ENCODE measurements at regions not wholly inside any gene's neighbourhood (a gene's known extent, or its start where the extent isn't known, plus 50 kb on each side); places are given as distances from the start of the nearest gene placed in this dataset.

GRCh38 chr1:57986432-57986831 lies 560.1 kb downstream of the OMA1 start:
- DNase-seq: no peak
- H3K9me3 ChIP-seq (ENCODE audit: insufficient read depth, low read depth): no peaks in the 10 kb centered on the region
- no peak overlapping the region for H3K4me2 ChIP-seq
- no peaks in the 10 kb centered on the region for H3K4me1 ChIP-seq (replicated peaks; ENCODE audit: insufficient read depth)
- no peaks in the 10 kb centered on the region for H3K36me3 ChIP-seq (ENCODE audit: low read depth)
- H3K27ac ChIP-seq: no peak overlapping the region
- H3K4me3 ChIP-seq: no peak overlapping the region
- no TSS peak for BruUV-seq (replicated peaks)
- CTCF ChIA-PET: no interaction called here
- H3K27me3 ChIP-seq (ENCODE audit: insufficient read depth, low read depth): peaks cover 8% of the 10 kb centered on the region; the same call in 1 of the 2 replicates
- no peaks in the 10 kb centered on the region for H3F3A ChIP-seq (ENCODE audit: insufficient read depth, low read depth)
- POLR2A ChIA-PET (ENCODE audit: unreplicated experiment): no interaction called here
- intact Hi-C loops (cut with micrococcal nuclease; ENCODE audit: unreplicated experiment): no loop called here
- H3K9me2 ChIP-seq (ENCODE audit: insufficient read depth): no peaks in the 10 kb centered on the region
- TF ChIP-seq EZH2 (IDR thresholded peaks at IDR 0.05; ENCODE audit: low read depth) (no peak), CTCF (conservative IDR thresholded peaks at IDR 0.05) (no peak)
- H3K79me2 ChIP-seq (ENCODE audit: low read depth): no peaks in the 10 kb centered on the region
- no peaks in the 10 kb centered on the region for H4K20me1 ChIP-seq (ENCODE audit: insufficient read depth)
- no peak overlapping the region for H2AFZ ChIP-seq

- H3K79me2 ChIP-seq (ENCODE audit: low read depth): no peaks in the 10 kb centered on the region
- H3K4me1 ChIP-seq (replicated peaks; ENCODE audit: insufficient read depth): no peaks in the 10 kb centered on the region
- no peaks in the 10 kb centered on the region for H3K36me3 ChIP-seq (ENCODE audit: low read depth)
- H3K4me2 ChIP-seq: no peak overlapping the region
- ChIA-PET CTCF (no interaction called here), POLR2A (ENCODE audit: unreplicated experiment) (no interaction called here)
- H2AFZ ChIP-seq: no peak overlapping the region
- H3K27ac ChIP-seq: no peak overlapping the region
- intact Hi-C loops (cut with micrococcal nuclease; ENCODE audit: unreplicated experiment): no loop called here
- TF ChIP-seq CTCF (conservative IDR thresholded peaks at IDR 0.05) (no peak), EZH2 (IDR thresholded peaks at IDR 0.05; ENCODE audit: low read depth) (no peak)
- H3K9me3 ChIP-seq (ENCODE audit: insufficient read depth, low read depth): no peaks in the 10 kb centered on the region
- no peaks in the 10 kb centered on the region for H3F3A ChIP-seq (ENCODE audit: insufficient read depth, low read depth)
- peaks cover 8% of the 10 kb centered on the region; the same call in 1 of the 2 replicates for H3K27me3 ChIP-seq (ENCODE audit: insufficient read depth, low read depth)
- no peak for DNase-seq
- no TSS peak for BruUV-seq (replicated peaks)
- no peaks in the 10 kb centered on the region for H3K9me2 ChIP-seq (ENCODE audit: insufficient read depth)
- H4K20me1 ChIP-seq (ENCODE audit: insufficient read depth): no peaks in the 10 kb centered on the region
- no peak overlapping the region for H3K4me3 ChIP-seq
Measured at GRCh38 chr1:57984277-57984676, 560.4 kb upstream of the DAB1 start.

- Histone ChIP-seq H3K4me3 (no peak overlapping the region), H3K27me3 (ENCODE audit: insufficient read depth, low read depth) (peaks cover 8% of the 10 kb centered on the region; the same call in 1 of the 2 replicates), H3K79me2 (ENCODE audit: low read depth) (no peaks in the 10 kb centered on the region), H2AFZ (no peak overlapping the region), H3K27ac (no peak overlapping the region), H4K20me1 (ENCODE audit: insufficient read depth) (no peaks in the 10 kb centered on the region), H3K4me1 (replicated peaks; ENCODE audit: insufficient read depth) (no peaks in the 10 kb centered on the region), H3K4me2 (no peak overlapping the region), H3K9me2 (ENCODE audit: insufficient read depth) (no peaks in the 10 kb centered on the region), H3K9me3 (ENCODE audit: insufficient read depth, low read depth) (no peaks in the 10 kb centered on the region), H3K36me3 (ENCODE audit: low read depth) (no peaks in the 10 kb centered on the region), H3F3A (ENCODE audit: insufficient read depth, low read depth) (no peaks in the 10 kb centered on the region)
- intact Hi-C loops (cut with micrococcal nuclease; ENCODE audit: unreplicated experiment): no loop called here
- ChIA-PET POLR2A (ENCODE audit: unreplicated experiment) (no interaction called here), CTCF (no interaction called here)
- no peak for TF ChIP-seq EZH2 (IDR thresholded peaks at IDR 0.05; ENCODE audit: low read depth)
- TF ChIP-seq CTCF (conservative IDR thresholded peaks at IDR 0.05): no peak
- BruUV-seq (replicated peaks): no TSS peak
- DNase-seq: no peak
Measured at GRCh38 chr1:57983441-57983840, 559.6 kb upstream of the DAB1 start.

Data from PC-9 (cell line).